SK-N-SH (cell line): ENCODE measurements at regions not wholly inside any gene's neighbourhood (a gene's known extent, or its start where the extent isn't known, plus 50 kb on each side); places are given as distances from the start of the nearest gene placed in this dataset.

Experiments
- CTCF ChIA-PET: fragments of 300-600, 350-600 bp; formaldehyde crosslinking; extraction: SDS; loops from one replicate; lab custom pipeline; 2021; lab: Yijun Ruan, JAX
- POLR2A ChIA-PET: fragments of 350-600 bp; sonication (Branson Sonifier 250); formaldehyde crosslinking; extraction: SDS; loops from one replicate; lab custom pipeline; 2020; ENCODE audit warnings: antibody characterized with exemption, inconsistent platforms; lab: Yijun Ruan, JAX
- DNase-seq: peaks from one replicate; pipeline ENCODE4 v3.0.0; 2012
- H2AFZ ChIP-seq: fragments of 200-600 bp; sonication (generic); 2 replicates; pipeline ENCODE4 v1.8.1; 2016; ENCODE audit warnings: antibody characterized with exemption, mild to moderate bottlenecking, low read depth
- H3F3A ChIP-seq: fragments of 200-600 bp; sonication (generic); replicated peaks from 2 replicates; pipeline ENCODE3; 2016; ENCODE audit warnings: antibody characterized with exemption, mild to moderate bottlenecking; ENCODE audit not compliant: insufficient read depth
- H3K27ac ChIP-seq, 2 experiments: fragments of 200-500 bp in 1 of 2; fragments of 200-600 bp in 1 of 2; sonication (Bioruptor generic) in 1 of 2; sonication (generic), shearing (Covaris generic) in 1 of 2; 2 replicates each; pipeline versions ENCODE4 v1.5.1 to v1.6.1; 2014 to 2016; ENCODE audit warnings: low read depth in 2 of 2, inconsistent platforms in 1 of 2, low read length in 1 of 2, mild to moderate bottlenecking in 1 of 2, mixed read lengths in 1 of 2
- H3K27me3 ChIP-seq: fragments of 200-600 bp; sonication (generic), shearing (Covaris generic); 2 replicates; pipeline ENCODE4 v1.6.1; 2016; ENCODE audit warnings: mixed run types; ENCODE audit not compliant: insufficient read depth
- H3K36me3 ChIP-seq, 2 experiments: fragments of 200-500 bp in 1 of 2; fragments of 200-600 bp in 1 of 2; sonication (Bioruptor generic) in 1 of 2; sonication (generic) in 1 of 2; replicated peaks in 1 of 2; 2 replicates each; pipeline versions ENCODE3 to v1.5.1; 2014 to 2016; ENCODE audit warnings: low read length in 1 of 2, mild to moderate bottlenecking in 1 of 2; ENCODE audit not compliant: insufficient read depth in 2 of 2, control insufficient read depth in 1 of 2
- H3K4me1 ChIP-seq, 2 experiments: fragments of 200-500 bp in 1 of 2; fragments of 200-600 bp in 1 of 2; sonication (Bioruptor generic) in 1 of 2; sonication (generic), shearing (Covaris generic) in 1 of 2; 2 replicates each; pipeline versions ENCODE4 v1.5.1 to v1.6.1; 2014 to 2016; ENCODE audit warnings: low read depth in 1 of 2, low read length in 1 of 2, mixed run types in 1 of 2; ENCODE audit not compliant: insufficient read depth in 2 of 2, control insufficient read depth in 1 of 2
- H3K4me2 ChIP-seq: fragments of 200-600 bp; sonication (generic), shearing (Covaris generic); 2 replicates; pipeline ENCODE4 v1.6.1; 2017; ENCODE audit warnings: mixed run types
- H3K4me3 ChIP-seq, 2 experiments: fragments of 200-500 bp in 1 of 2; fragments of 200-600 bp in 1 of 2; sonication (Bioruptor generic) in 1 of 2; sonication (generic), shearing (Covaris generic) in 1 of 2; 2 replicates each; pipeline versions ENCODE4 v1.5.1 to v1.8.1; 2014 to 2016; ENCODE audit warnings: low read depth in 2 of 2, inconsistent platforms in 1 of 2, low read length in 1 of 2, mild to moderate bottlenecking in 1 of 2, mixed read lengths in 1 of 2, moderate library complexity in 1 of 2
- H3K79me2 ChIP-seq: fragments of 200-600 bp; sonication (generic); 2 replicates; pipeline ENCODE4 v1.8.1; 2017; ENCODE audit warnings: mild to moderate bottlenecking; ENCODE audit not compliant: insufficient read depth
- H3K9ac ChIP-seq: fragments of 200-600 bp; sonication (generic); 2 replicates; pipeline ENCODE4 v1.6.1; 2017; ENCODE audit warnings: mixed run types
- H3K9me2 ChIP-seq: fragments of 200-600 bp; sonication (generic); 2 replicates; pipeline ENCODE4 v1.6.1; 2017; ENCODE audit warnings: mixed run types
- H3K9me3 ChIP-seq: fragments of 200-600 bp; sonication (generic); 2 replicates; pipeline ENCODE4 v1.6.1; 2017; ENCODE audit warnings: mixed run types, mild to moderate bottlenecking, moderate library complexity
- H4K20me1 ChIP-seq: fragments of 200-600 bp; sonication (generic); 2 replicates; pipeline ENCODE4 v1.6.1; 2017; ENCODE audit warnings: mild to moderate bottlenecking, mixed run types; ENCODE audit not compliant: insufficient read depth
- FOXJ3 ChIP-seq: sonication (generic); formaldehyde crosslinking; IDR thresholded peaks from 2 replicates; pipeline ENCODE4 v1.5.1; 2020; ENCODE audit warnings: mild to moderate bottlenecking, missing genetic modification reagents
- GATA2 ChIP-seq: sonication (generic); formaldehyde crosslinking; IDR thresholded peaks from 2 replicates; pipeline ENCODE4 v1.5.0; 2020; ENCODE audit warnings: mild to moderate bottlenecking, missing genetic modification reagents
- PBX3 ChIP-seq: IDR thresholded peaks from 2 replicates; pipeline ENCODE4; 2012
- RAD21 ChIP-seq: IDR thresholded peaks from 2 replicates; pipeline ENCODE4 v1.6.1; 2012; ENCODE audit warnings: mild to moderate bottlenecking, low read length
- RFX5 ChIP-seq: IDR thresholded peaks from 2 replicates; pipeline ENCODE4 v1.6.1; 2012; ENCODE audit warnings: mild to moderate bottlenecking, improper control_type of control experiment, low read length
- RXRA ChIP-seq: IDR thresholded peaks from 2 replicates; pipeline ENCODE4 v1.4.0; 2012; ENCODE audit warnings: low read depth, mild to moderate bottlenecking, borderline replicate concordance
- ZBTB33 ChIP-seq: IDR thresholded peaks from 2 replicates; pipeline ENCODE4 v1.4.0; 2012; ENCODE audit warnings: low read depth, borderline replicate concordance
- WGBS: methylation state at CpG from one replicate; pipeline ENCODE4 v1.1.6; 2017; ENCODE audit warnings: low lambda C conversion rate; 5-methylcytosine and 5-hydroxymethylcytosine counted together

GRCh38 chr6:147137986-147138385 lies 66.2 kb upstream of the STXBP5 start:
- POLR2A ChIA-PET, result no interaction called here
- H3K9me2 ChIP-seq, result no peaks in the 10 kb centered on the region
- no peak for DNase-seq
- TF ChIP-seq RXRA, result no peak
- TF ChIP-seq RAD21, result no peak
- TF ChIP-seq, all 33 proteins: peak for 0
- no peak overlapping the region for H3K9ac ChIP-seq
- no peaks in the 10 kb centered on the region for H4K20me1 ChIP-seq
- 97% methylated on average over 4 of the region's 4 CpGs for WGBS
- H3K79me2 ChIP-seq, result no peaks in the 10 kb centered on the region
- H3F3A ChIP-seq, result peaks cover 9% of the 10 kb centered on the region
- H2AFZ ChIP-seq, result no peak overlapping the region
- no peaks in the 10 kb centered on the region for H3K36me3 ChIP-seq
- H3K4me3 ChIP-seq, result no peak overlapping the region
- no peak overlapping the region for H3K27ac ChIP-seq
- CTCF ChIA-PET, result no interaction called here
- H3K4me2 ChIP-seq, result no peak overlapping the region
- H3K9me3 ChIP-seq, result no peaks in the 10 kb centered on the region
- H3K27me3 ChIP-seq, result no peaks in the 10 kb centered on the region
- H3K4me1 ChIP-seq, result no peaks in the 10 kb centered on the region

DNA sequence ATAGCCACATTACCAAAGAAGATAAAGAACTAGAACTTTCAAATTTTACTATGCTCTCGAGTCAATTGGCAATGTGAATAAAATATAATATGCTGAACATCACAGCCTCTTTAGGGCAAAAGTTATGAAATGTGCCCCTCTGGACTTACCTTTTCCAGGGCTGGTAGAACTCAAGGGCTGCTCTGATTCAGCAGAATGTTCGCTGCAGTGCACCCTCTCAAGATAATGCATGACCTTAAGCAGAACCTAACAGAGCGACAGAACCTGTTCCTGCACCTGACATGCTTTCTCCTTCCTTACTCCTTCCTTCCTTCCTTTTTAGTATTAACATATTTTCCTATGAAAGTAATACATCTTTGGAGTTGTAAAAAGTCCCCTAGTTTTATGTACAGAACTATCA lies 65.4 kb upstream of the STXBP5 start:
- POLR2A ChIA-PET, result no interaction called here
- 79% methylated on average over 3 of the region's 3 CpGs for WGBS

More for the DNA sequence above, 65.4 kb upstream of the STXBP5 start:
- Histone ChIP-seq H3K4me3 (no peak overlapping the region), H3K27me3 (no peaks in the 10 kb centered on the region), H3K9me2 (no peaks in the 10 kb centered on the region), H3K9ac (no peak overlapping the region), H3K9me3 (no peaks in the 10 kb centered on the region), H3K4me2 (no peak overlapping the region), H3K27ac (no peak overlapping the region), H3K36me3 (no peaks in the 10 kb centered on the region), H2AFZ (no peak overlapping the region), H3F3A (peaks cover 9% of the 10 kb centered on the region), H3K79me2 (no peaks in the 10 kb centered on the region), H4K20me1 (no peaks in the 10 kb centered on the region), H3K4me1 (no peaks in the 10 kb centered on the region)
- no peak for DNase-seq
- CTCF ChIA-PET, result no interaction called here
- no peak for TF ChIP-seq GATA2
- TF ChIP-seq PBX3, result no peak
- TF ChIP-seq ZBTB33, result no peak
- no peak for TF ChIP-seq RFX5
- TF ChIP-seq FOXJ3 (CRISPR knock-in tag), result no peak
